ENCODE measurements at regions not wholly inside any gene's neighbourhood (a gene's known extent, or its start where the extent isn't known, plus 50 kb on each side); places are given as distances from the start of the nearest gene placed in this dataset.

GRCh38 chr7:109179601-109180000, 609.9 kb downstream of the DNAJB9 start:
- no peaks in the 10 kb centered on the region for H3K9me1 ChIP-seq (ENCODE audit: insufficient read depth, low read length)
- DNase-seq (no peak), ATAC-seq (ENCODE audit: low read depth) (no peak)
- no peak overlapping the region for H2BK120ac ChIP-seq (ENCODE audit: low read depth, low read length)
- ChIA-PET POLR2A (ENCODE audit: unreplicated experiment) (no interaction called here), CTCF (no interaction called here)
- no peak overlapping the region for H3K4me3 ChIP-seq (ENCODE audit: insufficient read depth, low read depth, low read length)
- H3K4me2 ChIP-seq (ENCODE audit: low read depth, low read length), result no peak overlapping the region
- no peaks in the 10 kb centered on the region for H3K4me1 ChIP-seq (ENCODE audit: control insufficient read depth, insufficient read depth, low read length)
- no peaks in the 10 kb centered on the region for H3K79me1 ChIP-seq (ENCODE audit: low read depth in 1 of 2, low read length in 2 of 2)
- no peak overlapping the region for H2AFZ ChIP-seq (replicated peaks; ENCODE audit: low read length, poor library complexity)
- no TSS peak for BruUV-seq (replicated peaks)
- H3K27me3 ChIP-seq (ENCODE audit: control insufficient read depth, insufficient read depth, low read length), result no peaks in the 10 kb centered on the region
- no peak overlapping the region for H3K9ac ChIP-seq (ENCODE audit: low read depth, low read length)
- H4K20me1 ChIP-seq (ENCODE audit: insufficient read depth, low read length), result no peaks in the 10 kb centered on the region
- no peak overlapping the region for H2BK20ac ChIP-seq (ENCODE audit: low read depth, low read length)
- H2AK5ac ChIP-seq (ENCODE audit: low read depth, low read length), result no peak overlapping the region
- no CpG with 5 or more reads among the region's 3 CpGs for WGBS, 2 experiments (ENCODE audit: extremely low coverage in 2 of 2, insufficient read length in 1 of 2)
- dilution Hi-C loops (cut with HindIII; ENCODE audit: low sequenced_read_pairs, unreplicated experiment) (no loop called here), in situ Hi-C loops (cut with MboI; ENCODE audit: low sequenced_read_pairs) (no loop called here), intact Hi-C loops (cut with micrococcal nuclease) (no loop called here)
- no peak overlapping the region for H3K27ac ChIP-seq (ENCODE audit: insufficient read depth, low read length)
- H2BK5ac ChIP-seq (ENCODE audit: low read depth, low read length, poor library complexity, severe bottlenecking), result no peak overlapping the region
- H3K9me3 ChIP-seq (ENCODE audit: control insufficient read depth, insufficient read depth, low read length), result peaks cover 8% of the 10 kb centered on the region
- TF ChIP-seq FOS (IDR thresholded peaks at IDR 0.05; ENCODE audit: low read depth, low read length), result no peak
- TF ChIP-seq RCOR1 (IDR thresholded peaks at IDR 0.05; ENCODE audit: insufficient replicate concordance, low read length), result no peak
- H4K5ac ChIP-seq (ENCODE audit: low read depth, low read length), result no peak overlapping the region
- no peak overlapping the region for H3K4ac ChIP-seq (ENCODE audit: low read depth, low read length)
- no peak overlapping the region for H3K18ac ChIP-seq (ENCODE audit: low read depth, low read length)
- no peak overlapping the region for H4K91ac ChIP-seq (ENCODE audit: insufficient read depth, low read depth, low read length)
- H2AK9ac ChIP-seq (replicated peaks; ENCODE audit: low read depth, low read length, poor library complexity), result no peak overlapping the region
- no peak overlapping the region for H3K23ac ChIP-seq (ENCODE audit: low read depth, low read length)
- H3K56ac ChIP-seq (ENCODE audit: extremely low read depth, insufficient read depth, low read length), result no peak overlapping the region
- H2BK15ac ChIP-seq (ENCODE audit: low read depth, low read length), result no peak overlapping the region
- no peak overlapping the region for H3K14ac ChIP-seq (replicated peaks; ENCODE audit: low read depth, low read length)
- no peaks in the 10 kb centered on the region for H3K36me3 ChIP-seq (ENCODE audit: control insufficient read depth, insufficient read depth, low read length)
- no peak overlapping the region for H4K8ac ChIP-seq (ENCODE audit: low read depth in 2 of 2, low read length in 2 of 2)
